Fibroblast of lung (primary cell): ENCODE measurements at regions not wholly inside any gene's neighbourhood (a gene's known extent, or its start where the extent isn't known, plus 50 kb on each side); places are given as distances from the start of the nearest gene placed in this dataset.

Experiments used
- EZH2 ChIP-seq: IDR thresholded peaks from 2 replicates; pipeline ENCODE4 v1.5.1; 2012; ENCODE audit warnings: low read length, control low read depth, mild to moderate bottlenecking; ENCODE audit errors: missing control alignments
- TF ChIP-seq, protein P1 (sequence below), 2 donors: IDR thresholded peaks in 1 of 2; conservative IDR thresholded peaks in 1 of 2; 1 replicate in 1 of 2; 2 replicates in 1 of 2; pipeline ENCODE4 v1.5.1; 2011 to 2012; ENCODE audit warnings: low read length in 2 of 2, control low read depth in 1 of 2, inconsistent platforms in 1 of 2, low read depth in 1 of 2, mild to moderate bottlenecking in 1 of 2

DNA sequence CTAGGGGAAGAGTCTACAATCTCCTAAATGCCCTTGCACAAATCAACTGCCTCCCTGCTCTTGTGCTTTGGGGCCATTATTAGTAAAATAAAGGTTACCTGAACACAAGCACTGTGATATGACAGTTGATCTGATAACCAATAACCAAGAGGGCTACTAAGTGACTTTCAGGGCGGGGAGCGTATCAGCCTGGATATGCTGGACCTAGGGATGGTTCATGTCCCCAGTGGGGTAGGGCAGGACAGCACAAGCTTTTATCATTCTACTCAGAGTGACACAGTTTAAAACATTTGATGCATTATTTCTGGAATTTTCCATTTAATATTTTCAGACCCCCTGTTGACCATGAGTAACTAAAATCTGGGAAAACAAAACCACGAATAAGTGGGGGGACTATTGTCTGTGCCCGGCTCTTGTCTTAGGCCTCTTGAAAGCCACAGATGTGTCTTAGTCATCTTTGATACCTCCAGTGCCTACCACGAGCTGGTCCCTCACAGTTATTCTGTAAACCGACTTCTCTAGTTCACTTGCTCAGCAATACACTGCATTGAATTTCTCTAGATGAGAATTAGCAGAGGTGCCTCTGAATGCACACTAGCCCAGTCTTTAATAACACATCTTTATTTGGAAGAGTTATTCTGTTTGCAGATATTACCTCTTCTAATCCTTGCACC is 94.6 kb upstream of the DHX40 start:
- TF ChIP-seq, protein P1, sequence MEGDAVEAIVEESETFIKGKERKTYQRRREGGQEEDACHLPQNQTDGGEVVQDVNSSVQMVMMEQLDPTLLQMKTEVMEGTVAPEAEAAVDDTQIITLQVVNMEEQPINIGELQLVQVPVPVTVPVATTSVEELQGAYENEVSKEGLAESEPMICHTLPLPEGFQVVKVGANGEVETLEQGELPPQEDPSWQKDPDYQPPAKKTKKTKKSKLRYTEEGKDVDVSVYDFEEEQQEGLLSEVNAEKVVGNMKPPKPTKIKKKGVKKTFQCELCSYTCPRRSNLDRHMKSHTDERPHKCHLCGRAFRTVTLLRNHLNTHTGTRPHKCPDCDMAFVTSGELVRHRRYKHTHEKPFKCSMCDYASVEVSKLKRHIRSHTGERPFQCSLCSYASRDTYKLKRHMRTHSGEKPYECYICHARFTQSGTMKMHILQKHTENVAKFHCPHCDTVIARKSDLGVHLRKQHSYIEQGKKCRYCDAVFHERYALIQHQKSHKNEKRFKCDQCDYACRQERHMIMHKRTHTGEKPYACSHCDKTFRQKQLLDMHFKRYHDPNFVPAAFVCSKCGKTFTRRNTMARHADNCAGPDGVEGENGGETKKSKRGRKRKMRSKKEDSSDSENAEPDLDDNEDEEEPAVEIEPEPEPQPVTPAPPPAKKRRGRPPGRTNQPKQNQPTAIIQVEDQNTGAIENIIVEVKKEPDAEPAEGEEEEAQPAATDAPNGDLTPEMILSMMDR (conservative IDR thresholded peaks at IDR 0.05 in 1 of 2, IDR thresholded peaks at IDR 0.05 in 1 of 2; ENCODE audit: low read depth in 1 of 2, low read length in 2 of 2) = no peak
- TF ChIP-seq EZH2 = no peak
